Neural cell (in vitro differentiated cells): ENCODE measurements at regions not wholly inside any gene's neighbourhood (a gene's known extent, or its start where the extent isn't known, plus 50 kb on each side); places are given as distances from the start of the nearest gene placed in this dataset.
A peak's percentile ranks its signal among the peaks of the same experiment; 100 is the strongest.

Experiments used
- H2AFZ ChIP-seq: fragments of 200-600, 300-800 bp; sonication (generic), shearing (Covaris generic); 2 replicates; pipeline ENCODE4 v1.6.0; 2014; ENCODE audit warnings: low read depth, mild to moderate bottlenecking, antibody characterized with exemption, low read length, moderate library complexity
- H3F3A ChIP-seq: fragments of 200-600 bp; shearing (Covaris generic); 2 replicates; pipeline ENCODE4 v1.6.1; 2016; ENCODE audit warnings: mild to moderate bottlenecking, moderate library complexity, mixed read lengths, antibody characterized with exemption, low read length; ENCODE audit not compliant: insufficient read depth, poor library complexity, severe bottlenecking
- H3K27ac ChIP-seq: fragments of 200-600, 300-800 bp; sonication (generic), shearing (Covaris generic); 2 replicates; pipeline ENCODE4 v1.5.1; 2014; ENCODE audit warnings: mild to moderate bottlenecking, low read length, moderate library complexity
- H3K27me3 ChIP-seq: fragments of 300-800, 200-600 bp; sonication (generic), shearing (Covaris generic); 2 replicates; pipeline ENCODE4 v1.6.0; 2014; ENCODE audit warnings: mild to moderate bottlenecking, low read depth, low read length, moderate library complexity; ENCODE audit not compliant: insufficient read depth
- H3K36me3 ChIP-seq: fragments of 300-800, 200-600 bp; sonication (generic), shearing (Covaris generic); 2 replicates; pipeline ENCODE4 v1.5.1; 2014; ENCODE audit warnings: mild to moderate bottlenecking, antibody characterized with exemption, low read length, moderate library complexity; ENCODE audit not compliant: insufficient read depth
- H3K4me2 ChIP-seq: fragments of 300-800, 200-600 bp; sonication (generic), shearing (Covaris generic); 2 replicates; pipeline ENCODE4 v1.6.0; 2014; ENCODE audit warnings: mild to moderate bottlenecking, low read length
- H3K4me3 ChIP-seq: fragments of 300-800, 200-600 bp; sonication (generic), shearing (Covaris generic); 2 replicates; pipeline ENCODE4 v1.5.1; 2014; ENCODE audit warnings: mild to moderate bottlenecking, low read length, moderate library complexity
- H3K79me2 ChIP-seq: fragments of 200-600 bp; shearing (Covaris generic); replicated peaks from 2 replicates; pipeline ENCODE4 v1.6.0; 2014; ENCODE audit warnings: mild to moderate bottlenecking, low read length, moderate library complexity; ENCODE audit not compliant: insufficient read depth
- H3K9ac ChIP-seq: fragments of 300-800, 200-600 bp; sonication (generic), shearing (Covaris generic); 2 replicates; pipeline ENCODE4 v1.6.1; 2016; ENCODE audit warnings: mild to moderate bottlenecking, low read length, mixed read lengths
- H3K9me2 ChIP-seq: fragments of 200-600 bp; shearing (Covaris generic); 2 replicates; pipeline ENCODE4 v1.6.1; 2016; ENCODE audit warnings: mild to moderate bottlenecking, low read length, mixed read lengths; ENCODE audit not compliant: insufficient read depth
- H3K9me3 ChIP-seq: fragments of 200-600, 300-800 bp; sonication (generic), shearing (Covaris generic); 2 replicates; pipeline ENCODE4 v1.6.1; 2016; ENCODE audit warnings: mild to moderate bottlenecking, mixed run types, low read length, moderate library complexity, mixed read lengths
- H4K20me1 ChIP-seq: fragments of 200-600 bp; shearing (Covaris generic); 2 replicates; pipeline ENCODE4 v1.6.1; 2016; ENCODE audit warnings: mild to moderate bottlenecking, mixed run types; ENCODE audit not compliant: insufficient read depth
- CTCF ChIP-seq: fragments of 450-650 bp; IDR thresholded peaks from 2 replicates; pipeline ENCODE4 v1.5.1; 2014; ENCODE audit warnings: antibody characterized with exemption, mild to moderate bottlenecking, moderate library complexity; ENCODE audit not compliant: poor library complexity, severe bottlenecking
- EP300 ChIP-seq: fragments of 450-650 bp; conservative IDR thresholded peaks from 2 replicates; pipeline ENCODE4 v1.6.1; 2014; ENCODE audit warnings: antibody characterized with exemption, mild to moderate bottlenecking, moderate library complexity; ENCODE audit not compliant: poor library complexity, severe bottlenecking
- EZH2 ChIP-seq: fragments of 200-600, 300-800 bp; shearing (Covaris generic), sonication (generic); IDR thresholded peaks from 2 replicates; pipeline ENCODE4 v1.6.1; 2014; ENCODE audit warnings: antibody characterized with exemption, low read length, borderline replicate concordance, mild to moderate bottlenecking; ENCODE audit not compliant: insufficient read depth, poor library complexity, severe bottlenecking
- MXI1 ChIP-seq: fragments of 450-650 bp; conservative IDR thresholded peaks from 2 replicates; pipeline ENCODE4 v1.6.1; 2014; ENCODE audit warnings: antibody characterized with exemption, mild to moderate bottlenecking; ENCODE audit not compliant: poor library complexity, severe bottlenecking
- POLR2AphosphoS5 ChIP-seq: IDR thresholded peaks from 2 replicates; pipeline ENCODE4 v1.6.1; 2012
- RAD21 ChIP-seq: fragments of 450-650 bp; conservative IDR thresholded peaks from 2 replicates; pipeline ENCODE4 v1.6.1; 2014; ENCODE audit warnings: antibody characterized with exemption, mild to moderate bottlenecking, moderate library complexity
- REST ChIP-seq: IDR thresholded peaks from 2 replicates; pipeline ENCODE4 v1.6.1; 2012; ENCODE audit warnings: borderline replicate concordance
- SMC3 ChIP-seq: fragments of 450-650 bp; conservative IDR thresholded peaks from 2 replicates; pipeline ENCODE4 v1.6.1; 2014; ENCODE audit warnings: antibody characterized with exemption, mild to moderate bottlenecking, moderate library complexity; ENCODE audit not compliant: poor library complexity
- TAF1 ChIP-seq: IDR thresholded peaks from 2 replicates; pipeline ENCODE4 v1.6.1; 2012; ENCODE audit warnings: low read depth

- H3K9ac ChIP-seq, result no peak overlapping the region
- no peak overlapping the region for H3K4me3 ChIP-seq
- H3K27me3 ChIP-seq, result no peaks in the 10 kb centered on the region
- no peaks in the 10 kb centered on the region for H3F3A ChIP-seq
- no peaks in the 10 kb centered on the region for H3K9me2 ChIP-seq
- no peak overlapping the region for H2AFZ ChIP-seq
- no peaks in the 10 kb centered on the region for H3K36me3 ChIP-seq
- no peaks in the 10 kb centered on the region for H4K20me1 ChIP-seq
- no peak overlapping the region for H3K4me2 ChIP-seq
- TF ChIP-seq EZH2 (no peak), TAF1 (no peak), RAD21 (no peak), REST (no peak), CTCF (no peak), EP300 (no peak), MXI1 (no peak), SMC3 (no peak), POLR2AphosphoS5 (no peak)
- no peaks in the 10 kb centered on the region for H3K79me2 ChIP-seq
- H3K9me3 ChIP-seq, result no peaks in the 10 kb centered on the region
- no peak overlapping the region for H3K27ac ChIP-seq
Observed at GRCh38 chr13:109610517-109610916, 175.9 kb downstream of the IRS2 start.

GRCh38 chr13:109608503-109608902 lies 177.9 kb downstream of the IRS2 start:
- peak overlapping the region; percentile 13 for H3K27ac ChIP-seq
- no peaks in the 10 kb centered on the region for H3F3A ChIP-seq
- no peaks in the 10 kb centered on the region for H4K20me1 ChIP-seq
- H3K4me2 ChIP-seq, result no peak overlapping the region
- H3K9me3 ChIP-seq, result no peaks in the 10 kb centered on the region
- H3K9me2 ChIP-seq, result no peaks in the 10 kb centered on the region
- H3K36me3 ChIP-seq, result no peaks in the 10 kb centered on the region
- no peak overlapping the region for H3K9ac ChIP-seq
- no peaks in the 10 kb centered on the region for H3K79me2 ChIP-seq
- no peak overlapping the region for H2AFZ ChIP-seq
- TF ChIP-seq EZH2, result no peak
- TF ChIP-seq POLR2AphosphoS5, result no peak
- no peak for TF ChIP-seq REST
- TF ChIP-seq EP300, result no peak
- TF ChIP-seq TAF1, result no peak
- no peak for TF ChIP-seq SMC3
- no peak for TF ChIP-seq CTCF
- no peak for TF ChIP-seq RAD21
- no peak for TF ChIP-seq MXI1
- no peaks in the 10 kb centered on the region for H3K27me3 ChIP-seq
- no peak overlapping the region for H3K4me3 ChIP-seq
